OCI-LY1 (cell line): ENCODE measurements at regions not wholly inside any gene's neighbourhood (a gene's known extent, or its start where the extent isn't known, plus 50 kb on each side); places are given as distances from the start of the nearest gene placed in this dataset.

ENCODE experiments used
- H2AFZ ChIP-seq: fragments of 200-600 bp; sonication (generic), shearing (Covaris generic); 2 replicates; pipeline ENCODE4 v1.6.0; 2014; ENCODE audit warnings: antibody characterized with exemption, mild to moderate bottlenecking, low read length
- H3F3A ChIP-seq: fragments of 200-600 bp; sonication (generic), shearing (Covaris generic); 2 replicates; pipeline ENCODE4 v1.6.0; 2014; ENCODE audit warnings: mild to moderate bottlenecking, antibody characterized with exemption, low read length, moderate library complexity; ENCODE audit not compliant: insufficient read depth
- H3K27ac ChIP-seq: fragments of 200-600 bp; sonication (generic); 2 replicates; pipeline ENCODE4 v1.5.1; 2014; ENCODE audit warnings: low read length, mixed run types, mild to moderate bottlenecking, low read depth; ENCODE audit not compliant: poor library complexity, severe bottlenecking
- H3K27me3 ChIP-seq: fragments of 200-600 bp; sonication (generic); 2 replicates; pipeline ENCODE4 v1.6.0; 2014; ENCODE audit warnings: antibody characterized with exemption, mild to moderate bottlenecking, low read length, moderate library complexity; ENCODE audit not compliant: insufficient read depth
- H3K36me3 ChIP-seq: fragments of 200-600 bp; sonication (generic); 2 replicates; pipeline ENCODE4 v1.6.1; 2014; ENCODE audit warnings: mild to moderate bottlenecking, antibody characterized with exemption, low read length, moderate library complexity, mixed read lengths; ENCODE audit not compliant: insufficient read depth
- H3K4me1 ChIP-seq: fragments of 200-600 bp; sonication (generic); 2 replicates; pipeline ENCODE4 v1.5.1; 2014; ENCODE audit warnings: mild to moderate bottlenecking, low read length, moderate library complexity; ENCODE audit not compliant: insufficient read depth, severe bottlenecking
- H3K4me2 ChIP-seq: fragments of 200-600 bp; sonication (generic), shearing (Covaris generic); 2 replicates; pipeline ENCODE4 v1.6.1; 2014; ENCODE audit warnings: low read length
- H3K4me3 ChIP-seq: fragments of 200-600 bp; sonication (generic); 2 replicates; pipeline ENCODE4 v1.5.1; 2014; ENCODE audit warnings: low read length, low read depth, mild to moderate bottlenecking, mixed read lengths; ENCODE audit not compliant: poor library complexity, severe bottlenecking
- H3K79me2 ChIP-seq: fragments of 200-600 bp; shearing (Covaris generic); 2 replicates; pipeline ENCODE4 v1.6.1; 2016; ENCODE audit warnings: mixed run types, low read length, mixed read lengths; ENCODE audit not compliant: insufficient read depth
- H3K9ac ChIP-seq: fragments of 200-600 bp; sonication (generic), shearing (Covaris generic); 2 replicates; pipeline ENCODE4 v1.6.1; 2014; ENCODE audit warnings: mild to moderate bottlenecking, low read length, mixed read lengths
- H3K9me2 ChIP-seq: fragments of 200-600 bp; sonication (generic), shearing (Covaris generic); 2 replicates; pipeline ENCODE4 v1.6.1; 2014; ENCODE audit warnings: low read depth, mild to moderate bottlenecking, low read length, mixed read lengths
- H3K9me3 ChIP-seq: fragments of 200-600 bp; shearing (Covaris generic); 2 replicates; pipeline ENCODE4 v1.6.1; 2014; ENCODE audit warnings: low read length, mixed read lengths
- H4K20me1 ChIP-seq: fragments of 200-600 bp; sonication (generic), shearing (Covaris generic); 2 replicates; pipeline ENCODE4 v1.6.0; 2016; ENCODE audit warnings: mild to moderate bottlenecking, low read length; ENCODE audit not compliant: insufficient read depth
- EZH2 ChIP-seq: fragments of 200-600 bp; sonication (generic), shearing (Covaris generic); IDR thresholded peaks from 2 replicates; pipeline ENCODE4 v1.8.0; 2017; ENCODE audit warnings: borderline replicate concordance, mixed run types, mild to moderate bottlenecking, antibody characterized with exemption, low read length, moderate library complexity, mixed read lengths
- TF ChIP-seq, protein P1 (sequence below): fragments of 200-600 bp; sonication (generic), shearing (Covaris generic); IDR thresholded peaks from 2 replicates; pipeline ENCODE4 v1.5.1; 2017; ENCODE audit warnings: mild to moderate bottlenecking, antibody characterized with exemption, low read length, moderate library complexity, mixed read lengths

DNA sequence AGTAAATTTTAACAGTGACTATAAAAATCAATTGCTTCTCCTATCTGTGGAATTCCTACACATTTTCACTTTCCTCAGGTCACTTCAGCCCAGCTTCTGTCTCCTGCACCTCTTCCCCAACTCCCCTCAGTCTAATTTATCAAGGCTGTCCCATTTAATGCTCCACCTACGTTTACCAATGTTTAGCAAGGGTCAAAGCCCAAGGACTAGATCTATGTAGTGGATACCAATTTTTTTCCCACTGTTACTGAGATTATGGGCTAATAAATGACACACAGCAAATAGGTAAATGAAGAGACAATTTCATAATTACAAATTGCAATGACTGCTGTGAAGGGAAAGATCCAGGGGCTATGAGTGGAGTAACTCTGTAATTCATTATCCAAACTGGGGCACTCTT, 211.5 kb upstream of the RPS23 start:
- TF ChIP-seq, protein P1, sequence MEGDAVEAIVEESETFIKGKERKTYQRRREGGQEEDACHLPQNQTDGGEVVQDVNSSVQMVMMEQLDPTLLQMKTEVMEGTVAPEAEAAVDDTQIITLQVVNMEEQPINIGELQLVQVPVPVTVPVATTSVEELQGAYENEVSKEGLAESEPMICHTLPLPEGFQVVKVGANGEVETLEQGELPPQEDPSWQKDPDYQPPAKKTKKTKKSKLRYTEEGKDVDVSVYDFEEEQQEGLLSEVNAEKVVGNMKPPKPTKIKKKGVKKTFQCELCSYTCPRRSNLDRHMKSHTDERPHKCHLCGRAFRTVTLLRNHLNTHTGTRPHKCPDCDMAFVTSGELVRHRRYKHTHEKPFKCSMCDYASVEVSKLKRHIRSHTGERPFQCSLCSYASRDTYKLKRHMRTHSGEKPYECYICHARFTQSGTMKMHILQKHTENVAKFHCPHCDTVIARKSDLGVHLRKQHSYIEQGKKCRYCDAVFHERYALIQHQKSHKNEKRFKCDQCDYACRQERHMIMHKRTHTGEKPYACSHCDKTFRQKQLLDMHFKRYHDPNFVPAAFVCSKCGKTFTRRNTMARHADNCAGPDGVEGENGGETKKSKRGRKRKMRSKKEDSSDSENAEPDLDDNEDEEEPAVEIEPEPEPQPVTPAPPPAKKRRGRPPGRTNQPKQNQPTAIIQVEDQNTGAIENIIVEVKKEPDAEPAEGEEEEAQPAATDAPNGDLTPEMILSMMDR: no peak
- no peak for TF ChIP-seq EZH2
- H3K9me2 ChIP-seq: no peaks in the 10 kb centered on the region
- H3K27ac ChIP-seq: no peak overlapping the region
- no peaks in the 10 kb centered on the region for H3K9me3 ChIP-seq
- H3K79me2 ChIP-seq: no peaks in the 10 kb centered on the region
- H3K4me2 ChIP-seq: no peak overlapping the region
- H3K27me3 ChIP-seq: no peaks in the 10 kb centered on the region
- no peaks in the 10 kb centered on the region for H3K36me3 ChIP-seq
- H3K9ac ChIP-seq: no peak overlapping the region
- no peaks in the 10 kb centered on the region for H4K20me1 ChIP-seq
- no peaks in the 10 kb centered on the region for H3F3A ChIP-seq
- no peak overlapping the region for H3K4me3 ChIP-seq
- H3K4me1 ChIP-seq: no peaks in the 10 kb centered on the region
- no peak overlapping the region for H2AFZ ChIP-seq

DNA sequence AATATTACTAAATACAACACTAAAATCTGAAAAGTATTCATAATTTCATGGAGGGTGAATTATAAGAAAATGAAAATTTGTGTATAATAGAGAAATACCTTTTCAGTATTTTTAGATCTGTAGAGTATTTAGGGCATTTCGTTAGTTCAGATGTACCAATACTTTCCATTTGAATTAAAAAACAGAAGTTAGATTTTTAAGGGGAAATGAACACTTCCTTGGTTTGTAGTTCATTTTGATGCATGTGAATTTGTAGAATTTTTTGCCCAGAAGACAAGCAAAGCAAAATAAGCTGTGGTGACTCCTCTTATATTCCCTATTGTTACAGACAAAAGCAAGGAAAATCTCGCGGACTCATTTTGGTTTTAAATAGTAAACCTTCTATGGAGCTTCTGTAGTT, 209.0 kb upstream of the RPS23 start:
- H3K9ac ChIP-seq: no peak overlapping the region
- no peaks in the 10 kb centered on the region for H3K9me2 ChIP-seq
- no peak overlapping the region for H2AFZ ChIP-seq
- H3K36me3 ChIP-seq: no peaks in the 10 kb centered on the region
- no peaks in the 10 kb centered on the region for H3K79me2 ChIP-seq
- no peak for TF ChIP-seq EZH2
- TF ChIP-seq, protein P1: no peak
- no peaks in the 10 kb centered on the region for H3K4me1 ChIP-seq
- no peak overlapping the region for H3K4me3 ChIP-seq
- no peak overlapping the region for H3K4me2 ChIP-seq
- H4K20me1 ChIP-seq: no peaks in the 10 kb centered on the region
- H3K27ac ChIP-seq: no peak overlapping the region
- no peaks in the 10 kb centered on the region for H3K27me3 ChIP-seq
- H3F3A ChIP-seq: no peaks in the 10 kb centered on the region
- H3K9me3 ChIP-seq: no peaks in the 10 kb centered on the region

DNA sequence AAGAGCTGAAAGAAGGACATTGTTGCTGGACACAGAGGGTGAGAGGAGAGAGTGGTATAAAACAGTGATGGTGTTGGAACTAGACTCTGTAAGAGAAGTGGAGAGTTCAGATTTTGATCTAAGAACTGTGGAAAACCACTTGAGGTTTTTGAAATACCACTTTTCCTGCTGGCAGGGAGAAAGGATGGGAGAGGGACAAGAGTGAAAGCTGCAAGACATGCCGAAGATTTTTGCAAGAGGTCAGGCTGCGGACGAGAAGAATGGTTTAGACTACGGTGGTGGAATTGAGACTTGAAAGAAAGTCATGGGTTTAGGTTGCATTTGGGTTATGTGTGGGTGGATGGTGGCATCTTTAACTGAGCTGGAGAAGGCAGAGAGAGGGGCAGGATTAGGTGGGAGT, 202.2 kb upstream of the RPS23 start:
- Histone ChIP-seq H2AFZ (no peak overlapping the region), H3K9me3 (no peaks in the 10 kb centered on the region), H3K4me1 (no peaks in the 10 kb centered on the region), H3K27me3 (no peaks in the 10 kb centered on the region), H4K20me1 (no peaks in the 10 kb centered on the region), H3K9me2 (no peaks in the 10 kb centered on the region), H3K27ac (no peak overlapping the region), H3K4me3 (no peak overlapping the region), H3K36me3 (no peaks in the 10 kb centered on the region), H3F3A (no peaks in the 10 kb centered on the region), H3K79me2 (no peaks in the 10 kb centered on the region), H3K4me2 (no peak overlapping the region), H3K9ac (no peak overlapping the region)
- TF ChIP-seq EZH2: no peak
- TF ChIP-seq, protein P1: no peak
